VCaP (cell line): ENCODE measurements at regions not wholly inside any gene's neighbourhood (a gene's known extent, or its start where the extent isn't known, plus 50 kb on each side); places are given as distances from the start of the nearest gene placed in this dataset.

ENCODE experiments used
- H3K27ac ChIP-seq: fragments of 450-650 bp; 2 replicates; pipeline ENCODE4 v1.5.1; 2017
- TF ChIP-seq, protein P1 (sequence below): fragments of 450-650 bp; conservative IDR thresholded peaks from 2 replicates; pipeline ENCODE4 v1.5.1; 2017; ENCODE audit warnings: mild to moderate bottlenecking, moderate library complexity

DNA sequence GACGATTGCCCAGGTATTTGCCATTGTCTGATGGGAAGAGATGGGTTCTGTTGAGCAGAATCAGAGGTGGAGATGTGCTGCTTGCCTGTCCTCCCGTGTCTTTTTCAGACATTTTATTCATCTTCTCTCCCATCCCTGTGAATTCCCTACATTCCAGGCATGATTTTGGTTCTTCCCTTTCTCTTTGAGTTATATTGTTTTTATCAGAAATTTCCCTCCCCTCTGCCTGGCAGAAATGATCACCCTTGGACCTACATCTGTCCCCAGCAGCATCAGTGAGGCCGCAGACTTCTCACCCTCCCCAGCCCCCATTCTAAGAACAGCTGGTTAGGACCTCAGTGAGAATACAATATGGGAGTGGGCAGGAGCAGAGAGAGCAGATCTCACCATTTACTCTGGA is 640.2 kb downstream of the CCDC171 start:
- H3K27ac ChIP-seq, result no peak overlapping the region
- TF ChIP-seq, protein P1, sequence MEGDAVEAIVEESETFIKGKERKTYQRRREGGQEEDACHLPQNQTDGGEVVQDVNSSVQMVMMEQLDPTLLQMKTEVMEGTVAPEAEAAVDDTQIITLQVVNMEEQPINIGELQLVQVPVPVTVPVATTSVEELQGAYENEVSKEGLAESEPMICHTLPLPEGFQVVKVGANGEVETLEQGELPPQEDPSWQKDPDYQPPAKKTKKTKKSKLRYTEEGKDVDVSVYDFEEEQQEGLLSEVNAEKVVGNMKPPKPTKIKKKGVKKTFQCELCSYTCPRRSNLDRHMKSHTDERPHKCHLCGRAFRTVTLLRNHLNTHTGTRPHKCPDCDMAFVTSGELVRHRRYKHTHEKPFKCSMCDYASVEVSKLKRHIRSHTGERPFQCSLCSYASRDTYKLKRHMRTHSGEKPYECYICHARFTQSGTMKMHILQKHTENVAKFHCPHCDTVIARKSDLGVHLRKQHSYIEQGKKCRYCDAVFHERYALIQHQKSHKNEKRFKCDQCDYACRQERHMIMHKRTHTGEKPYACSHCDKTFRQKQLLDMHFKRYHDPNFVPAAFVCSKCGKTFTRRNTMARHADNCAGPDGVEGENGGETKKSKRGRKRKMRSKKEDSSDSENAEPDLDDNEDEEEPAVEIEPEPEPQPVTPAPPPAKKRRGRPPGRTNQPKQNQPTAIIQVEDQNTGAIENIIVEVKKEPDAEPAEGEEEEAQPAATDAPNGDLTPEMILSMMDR, result no peak

- TF ChIP-seq, protein P1, result no peak
- no peak overlapping the region for H3K27ac ChIP-seq
Measured at GRCh38 chr9:16196206-16196605, 643.4 kb downstream of the CCDC171 start.

DNA sequence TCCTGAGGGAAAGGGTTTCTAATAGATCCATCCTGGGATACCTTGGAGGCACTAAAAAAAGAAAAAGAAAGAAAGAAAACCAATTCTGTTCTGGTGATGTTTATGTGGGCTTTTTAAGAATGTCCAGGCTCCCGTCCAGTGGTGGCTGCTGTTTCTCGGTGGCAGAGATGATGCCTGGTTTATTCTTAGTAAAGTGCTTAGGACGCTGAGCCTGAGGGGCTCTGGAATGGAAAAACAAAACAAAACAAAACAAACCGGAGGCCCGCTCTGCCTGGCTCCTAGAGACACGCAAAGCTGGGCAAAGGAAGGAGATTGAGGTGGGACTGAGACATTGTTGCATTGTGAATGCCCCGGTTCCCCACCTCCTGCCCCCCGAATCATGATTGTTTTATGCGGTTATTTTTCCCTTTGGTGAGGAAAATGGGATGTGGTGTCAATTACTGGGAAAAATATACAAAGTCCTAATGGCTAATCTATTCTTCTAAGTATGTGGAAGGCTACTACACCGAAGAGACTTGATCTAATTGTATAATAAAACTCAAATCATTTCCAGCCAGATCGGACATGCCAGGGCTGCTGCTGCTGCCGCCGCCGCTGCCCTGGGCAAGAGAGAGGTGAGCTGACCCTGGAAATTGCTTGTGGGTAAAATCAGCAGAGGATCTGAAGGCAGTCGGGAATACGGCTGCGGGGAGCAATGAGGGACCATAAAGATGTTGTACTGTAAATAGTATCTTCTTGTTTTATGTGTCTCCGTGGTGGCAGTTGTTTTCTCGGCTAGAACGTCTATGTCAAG is 644.9 kb downstream of the CCDC171 start:
- H3K27ac ChIP-seq, result no peak overlapping the region
- TF ChIP-seq, protein P1, result no peak

DNA sequence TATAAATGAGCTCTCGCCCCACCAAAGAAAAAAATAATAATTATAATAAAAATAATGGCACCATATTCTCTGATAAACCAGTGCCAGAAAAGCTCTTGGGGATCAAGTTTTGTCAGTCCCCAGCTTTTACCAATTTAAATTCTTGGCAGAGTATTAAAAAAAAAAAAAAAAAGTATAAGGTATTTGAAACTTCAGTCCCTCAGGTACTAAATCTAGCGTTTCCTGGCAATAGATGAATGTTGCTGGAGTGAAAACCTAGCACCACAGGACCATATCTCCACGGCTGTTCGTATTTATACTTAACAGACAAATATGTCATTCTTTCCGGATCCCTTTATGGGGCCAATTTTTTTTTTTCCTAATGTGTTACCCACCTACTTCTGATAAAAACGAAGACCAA is 646.2 kb downstream of the CCDC171 start:
- TF ChIP-seq, protein P1, result no peak
- no peak overlapping the region for H3K27ac ChIP-seq

DNA sequence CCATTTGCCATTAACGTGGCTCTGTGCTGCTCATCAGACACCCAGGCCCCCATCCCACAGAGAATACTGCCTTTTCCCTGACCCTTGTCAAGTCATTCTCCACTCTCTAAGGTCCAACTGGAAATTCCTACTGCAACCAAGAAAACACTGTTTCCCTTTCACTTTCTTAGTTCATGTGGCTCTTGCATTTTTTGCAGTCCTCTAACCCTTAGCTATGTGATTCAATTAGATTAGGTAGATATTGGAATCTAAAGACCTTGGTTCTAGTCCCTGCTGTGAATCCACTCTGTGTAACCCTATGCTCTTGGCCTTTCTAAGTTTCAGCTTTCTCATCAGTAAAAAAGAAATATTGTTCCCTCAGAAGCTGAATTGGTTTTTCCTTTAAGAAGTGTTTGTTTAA is 649.4 kb downstream of the CCDC171 start:
- H3K27ac ChIP-seq, result peak overlapping the region; percentile 88; the same call in 1 of the 2 replicates
- TF ChIP-seq, protein P1, result no peak

DNA sequence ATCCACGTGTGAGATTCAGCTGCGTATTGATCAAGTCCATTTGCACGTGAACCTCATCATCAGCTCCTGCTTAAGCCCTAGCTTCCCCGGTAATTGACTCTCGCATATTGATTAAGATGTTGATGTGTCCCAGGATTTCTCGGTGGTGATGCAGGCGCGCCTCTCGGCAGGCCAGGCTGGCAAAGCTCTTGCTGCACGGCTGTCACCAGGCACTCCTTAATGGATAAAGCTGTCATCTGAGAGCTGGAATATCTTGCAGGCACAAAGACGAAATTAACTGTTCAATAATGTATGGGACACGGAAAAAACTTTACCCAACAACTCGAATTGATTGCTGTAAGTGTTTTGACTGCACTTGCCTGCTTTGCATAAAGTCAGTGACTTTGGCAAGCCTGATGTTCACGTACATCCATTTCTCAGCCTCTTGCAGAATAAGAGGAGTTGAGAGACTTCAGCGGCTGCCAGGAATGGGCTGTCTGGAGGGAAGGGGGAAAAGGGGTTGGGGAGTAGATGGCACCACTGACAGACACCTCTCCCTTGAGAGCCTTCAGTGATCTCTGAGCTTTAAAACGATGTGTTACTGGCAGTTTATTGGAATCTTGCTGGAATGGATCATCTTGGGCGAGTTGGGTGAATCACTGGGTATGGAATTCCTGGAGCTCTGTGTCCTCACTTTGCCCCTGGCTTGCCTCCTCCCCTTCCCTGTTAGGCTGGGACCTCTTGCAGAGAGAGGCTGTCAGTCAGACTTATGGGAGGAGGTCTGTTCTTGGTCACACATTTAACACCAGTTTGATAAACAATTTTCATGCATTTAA is 650.3 kb downstream of the CCDC171 start:
- H3K27ac ChIP-seq, result peak overlapping the region; percentile 88
- TF ChIP-seq, protein P1, result no peak
